ENCODE measurements at regions not wholly inside any gene's neighbourhood (a gene's known extent, or its start where the extent isn't known, plus 50 kb on each side); places are given as distances from the start of the nearest gene placed in this dataset.
A peak's percentile ranks its signal among the peaks of the same experiment; 100 is the strongest.

DNA sequence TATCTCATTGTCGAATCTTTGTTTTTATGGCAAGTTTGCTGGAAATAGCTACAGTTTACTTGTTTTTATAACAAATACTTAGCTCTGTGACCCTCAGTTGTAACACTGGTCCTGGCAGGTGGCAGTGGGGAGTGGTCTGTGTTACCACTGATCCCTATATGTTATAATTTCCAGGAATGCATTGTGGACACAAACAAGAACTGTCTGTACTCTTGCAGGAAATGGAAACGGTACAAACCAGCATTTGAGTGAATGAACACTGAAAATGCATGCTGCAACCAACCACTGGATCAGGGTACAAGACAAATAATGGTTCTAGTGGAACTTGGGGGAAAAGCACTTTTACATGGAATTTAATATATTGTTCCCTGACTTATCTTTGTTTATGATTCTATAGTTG lies 66.5 kb upstream of the PJA2 start:
- DNase-seq (ENCODE audit: extremely low read depth, low read depth, low spot score) = no peak

DNA sequence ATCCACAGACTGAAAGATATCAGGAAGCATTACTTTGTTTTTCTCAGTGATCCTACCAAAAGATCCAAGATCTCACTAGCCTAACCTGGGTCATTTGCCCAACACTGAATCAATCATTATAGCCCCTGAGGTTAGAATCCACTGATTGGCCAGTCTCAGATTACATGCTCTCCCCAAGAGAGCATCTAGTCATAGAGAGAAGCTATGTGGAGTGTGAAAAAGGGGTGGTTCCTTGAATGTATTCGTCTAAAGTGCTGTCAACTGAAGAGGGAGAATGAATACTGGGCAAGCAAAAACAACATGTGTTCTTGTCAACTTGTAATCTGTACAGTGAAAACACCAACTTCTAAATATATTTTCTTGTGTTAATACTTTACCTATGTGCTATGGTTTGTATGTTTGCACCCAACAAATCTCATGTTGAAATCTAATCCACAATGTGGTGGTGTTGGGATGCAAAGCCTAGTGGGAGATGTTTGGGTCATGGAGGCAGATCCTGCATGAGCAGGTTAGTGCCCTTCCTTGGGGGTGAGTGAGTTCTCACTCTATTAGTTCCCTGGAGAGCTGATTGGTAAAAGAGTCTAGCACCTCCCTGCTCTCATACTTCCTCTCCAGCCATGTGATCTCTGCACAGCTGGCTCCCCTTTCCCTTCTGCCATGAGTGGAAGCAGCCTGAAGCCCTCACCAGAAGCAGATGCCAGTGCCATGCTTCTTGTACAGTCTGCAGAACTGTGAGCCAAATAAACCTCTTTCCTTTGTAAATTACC lies 60.3 kb upstream of the PJA2 start:
- no peak for DNase-seq (ENCODE audit: extremely low read depth, low read depth, low spot score)

DNA sequence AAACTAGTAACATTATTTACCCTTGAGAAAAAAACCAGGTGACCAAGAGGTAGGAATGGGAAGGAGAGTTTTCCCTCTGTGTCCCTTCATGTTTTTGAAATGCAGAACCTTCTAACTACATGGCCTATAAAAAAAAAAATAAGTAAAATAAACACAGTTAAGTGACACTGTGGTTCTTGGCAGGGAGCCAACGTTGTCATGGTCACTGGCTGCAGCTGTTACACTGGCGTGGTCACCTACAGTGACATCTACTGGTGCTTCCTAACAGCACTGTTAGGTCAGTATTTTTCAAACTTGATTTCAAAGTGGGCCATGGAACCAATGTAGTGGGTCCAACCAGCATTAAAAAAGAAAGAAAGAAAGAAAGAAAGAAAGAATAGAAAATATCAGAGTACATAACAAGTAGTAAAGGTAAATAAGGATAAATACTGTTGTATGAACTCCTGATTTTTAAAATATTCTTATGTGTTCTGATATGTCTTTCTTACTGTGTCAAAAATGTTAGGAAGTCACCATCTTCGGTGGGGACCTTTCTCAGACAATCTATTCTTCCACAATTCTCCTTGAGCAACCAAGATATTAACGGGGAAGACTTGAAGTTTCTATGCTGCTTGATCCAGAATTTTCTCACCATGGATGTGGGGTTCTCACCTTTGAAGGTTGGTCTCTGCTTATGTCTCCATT lies 59.1 kb upstream of the PJA2 start:
- DNase-seq (ENCODE audit: extremely low read depth, low read depth, low spot score) = peak; percentile 87

DNA sequence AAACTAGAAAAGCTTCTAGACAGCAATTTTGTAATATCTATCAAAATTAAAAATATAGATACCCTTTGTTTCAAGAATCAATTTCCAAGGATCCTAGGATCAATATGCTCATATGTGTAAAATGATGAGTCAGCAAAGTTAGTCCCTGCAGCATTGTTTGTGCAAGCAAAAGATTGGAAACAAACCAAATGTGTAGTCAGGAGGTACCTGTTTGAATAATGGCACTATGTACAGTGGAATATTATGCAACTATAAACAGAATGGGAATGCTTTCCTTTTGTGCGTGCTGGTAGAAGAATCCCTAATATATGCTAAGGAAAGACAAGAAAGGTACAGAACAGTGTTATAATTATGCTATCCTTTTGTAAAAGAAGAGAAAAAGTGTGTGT lies 58.5 kb upstream of the PJA2 start:
- no peak for DNase-seq (ENCODE audit: extremely low read depth, low read depth, low spot score)

DNA sequence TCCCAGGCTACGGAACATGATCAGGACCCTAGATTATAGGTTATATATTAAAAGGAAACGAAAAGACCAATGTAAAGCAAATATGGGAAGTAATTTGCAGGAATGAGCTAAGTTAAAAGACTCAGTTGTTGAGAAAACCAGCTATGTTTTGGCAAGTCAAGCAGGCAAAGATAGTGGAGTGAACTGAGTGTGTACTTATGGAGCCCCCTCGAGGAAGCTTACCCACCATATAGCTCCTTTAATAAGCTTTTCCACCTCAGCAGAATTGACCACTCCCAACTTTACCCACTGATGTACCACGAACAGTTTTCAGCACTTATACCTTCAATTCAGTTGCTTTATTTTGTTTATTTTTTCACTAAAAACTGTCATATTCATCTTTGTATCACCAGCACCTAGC lies 57.3 kb upstream of the PJA2 start:
- no peak for DNase-seq (ENCODE audit: extremely low read depth, low read depth, low spot score)

Data from glomerular endothelial cell (primary cell).